ENCODE measurements at regions not wholly inside any gene's neighbourhood (a gene's known extent, or its start where the extent isn't known, plus 50 kb on each side); places are given as distances from the start of the nearest gene placed in this dataset.
"Not testable (repeated sequence)": the region's sequence is repeated elsewhere in the genome, so short reads cannot be mapped to it uniquely, and the experiment has no call there.

- Histone ChIP-seq H3K9me3 (ENCODE audit: control insufficient read depth, low read length) (no peaks in the 10 kb centered on the region), H3K4me1 (ENCODE audit: control insufficient read depth in 1 of 2, insufficient read depth in 2 of 2, low read length in 2 of 2) (no peaks in the 10 kb centered on the region), H3K36me3 (ENCODE audit: control insufficient read depth in 1 of 2, insufficient read depth in 2 of 2, low read length in 1 of 2) (no peaks in the 10 kb centered on the region), H3K27ac (ENCODE audit: low read depth in 1 of 2, low read length in 2 of 2) (no peak overlapping the region), H3K27me3 (ENCODE audit: control insufficient read depth in 1 of 2, insufficient read depth in 2 of 2, low read length in 1 of 2) (no peaks in the 10 kb centered on the region), H3K4me3 (ENCODE audit: low read length in 2 of 2) (no peak overlapping the region)
- no peak for ATAC-seq (ENCODE audit: low FRiP score)
- DNase-seq: no peak
- intact Hi-C loops (cut with DNase I): no loop called here
- WGBS, 2 donors: 95 to 96% methylated on average over 6 of the region's 6 CpGs
These were observed 154.5 kb downstream of the SEC23A start for GRCh38 chr14:38948576-38948975.

GRCh38 chr14:38948171-38948570 lies 154.9 kb downstream of the SEC23A start:
- Histone ChIP-seq H3K9me3 (ENCODE audit: control insufficient read depth, low read length) (no peaks in the 10 kb centered on the region), H3K4me3 (ENCODE audit: low read length in 2 of 2) (no peak overlapping the region), H3K4me1 (ENCODE audit: control insufficient read depth in 1 of 2, insufficient read depth in 2 of 2, low read length in 2 of 2) (no peaks in the 10 kb centered on the region), H3K27me3 (ENCODE audit: control insufficient read depth in 1 of 2, insufficient read depth in 2 of 2, low read length in 1 of 2) (no peaks in the 10 kb centered on the region), H3K36me3 (ENCODE audit: control insufficient read depth in 1 of 2, insufficient read depth in 2 of 2, low read length in 1 of 2) (no peaks in the 10 kb centered on the region), H3K27ac (ENCODE audit: low read depth in 1 of 2, low read length in 2 of 2) (no peak overlapping the region)
- 86 to 96% methylated on average over 1 of the region's 1 CpG for WGBS, 2 donors
- ATAC-seq (ENCODE audit: low FRiP score) (no peak), DNase-seq (no peak)
- intact Hi-C loops (cut with DNase I): no loop called here

GRCh38 chr14:38947343-38947742 lies 155.7 kb downstream of the SEC23A start:
- no peak overlapping the region for H3K27ac ChIP-seq (ENCODE audit: low read depth in 1 of 2, low read length in 2 of 2)
- H3K4me1 ChIP-seq (ENCODE audit: control insufficient read depth in 1 of 2, insufficient read depth in 2 of 2, low read length in 2 of 2): no peaks in the 10 kb centered on the region
- H3K9me3 ChIP-seq (ENCODE audit: control insufficient read depth, low read length): no peaks in the 10 kb centered on the region
- H3K27me3 ChIP-seq (ENCODE audit: control insufficient read depth in 1 of 2, insufficient read depth in 2 of 2, low read length in 1 of 2): no peaks in the 10 kb centered on the region
- no peak overlapping the region for H3K4me3 ChIP-seq (ENCODE audit: low read length in 2 of 2)
- WGBS, 2 donors: 79 to 88% methylated on average over 1 of the region's 1 CpG
- DNase-seq (no peak), ATAC-seq (ENCODE audit: low FRiP score) (no peak)
- intact Hi-C loops (cut with DNase I): no loop called here
- H3K36me3 ChIP-seq (ENCODE audit: control insufficient read depth in 1 of 2, insufficient read depth in 2 of 2, low read length in 1 of 2): no peaks in the 10 kb centered on the region

- DNase-seq: no peak
- WGBS, 2 donors: 46 to 51% methylated on average over 3 of the region's 3 CpGs
- intact Hi-C loops (cut with DNase I): no loop called here
- no peaks in the 10 kb centered on the region for H3K27me3 ChIP-seq (ENCODE audit: control insufficient read depth in 1 of 2, insufficient read depth in 2 of 2, low read length in 1 of 2)
- no peak overlapping the region for H3K4me3 ChIP-seq (ENCODE audit: low read length in 2 of 2)
- no peak overlapping the region for H3K27ac ChIP-seq (ENCODE audit: low read depth in 1 of 2, low read length in 2 of 2)
- H3K36me3 ChIP-seq (ENCODE audit: control insufficient read depth in 1 of 2, insufficient read depth in 2 of 2, low read length in 1 of 2): no peaks in the 10 kb centered on the region
- H3K9me3 ChIP-seq (ENCODE audit: control insufficient read depth, low read length): no peaks in the 10 kb centered on the region
- ATAC-seq (ENCODE audit: low FRiP score): no peak
- no peaks in the 10 kb centered on the region for H3K4me1 ChIP-seq (ENCODE audit: control insufficient read depth in 1 of 2, insufficient read depth in 2 of 2, low read length in 2 of 2)
These were observed 158.3 kb downstream of the SEC23A start for GRCh38 chr14:38944691-38945090.

- no peak for ATAC-seq (ENCODE audit: low FRiP score)
- H3K36me3 ChIP-seq (ENCODE audit: control insufficient read depth in 1 of 2, insufficient read depth in 2 of 2, low read length in 1 of 2): no peaks in the 10 kb centered on the region
- whole genome bisulfite sequencing, 2 donors: 81% methylated on average over 4 of the region's 4 CpGs
- DNase-seq: no peak
- no peaks in the 10 kb centered on the region for H3K4me1 ChIP-seq (ENCODE audit: control insufficient read depth in 1 of 2, insufficient read depth in 2 of 2, low read length in 2 of 2)
- H3K27ac ChIP-seq (ENCODE audit: low read depth in 1 of 2, low read length in 2 of 2): no peak overlapping the region
- no peaks in the 10 kb centered on the region for H3K27me3 ChIP-seq (ENCODE audit: control insufficient read depth in 1 of 2, insufficient read depth in 2 of 2, low read length in 1 of 2)
- H3K4me3 ChIP-seq (ENCODE audit: low read length in 2 of 2): no peak overlapping the region
- H3K9me3 ChIP-seq (ENCODE audit: control insufficient read depth, low read length): no peaks in the 10 kb centered on the region
- intact Hi-C loops (cut with DNase I): no loop called here
These were observed 161.5 kb downstream of the SEC23A start for GRCh38 chr14:38941488-38941887.

GRCh38 chr14:38932653-38933000 lies 170.4 kb downstream of the SEC23A start:
- H3K36me3 ChIP-seq (ENCODE audit: control insufficient read depth in 1 of 2, insufficient read depth in 2 of 2, low read length in 1 of 2); H3K9me3 ChIP-seq (ENCODE audit: control insufficient read depth, low read length); DNase-seq; H3K4me3 ChIP-seq (ENCODE audit: low read length in 2 of 2); intact Hi-C loops (cut with DNase I); ATAC-seq (ENCODE audit: low FRiP score); H3K27me3 ChIP-seq (ENCODE audit: control insufficient read depth in 1 of 2, insufficient read depth in 2 of 2, low read length in 1 of 2); H3K4me1 ChIP-seq (ENCODE audit: control insufficient read depth in 1 of 2, insufficient read depth in 2 of 2, low read length in 2 of 2); H3K27ac ChIP-seq (ENCODE audit: low read depth in 1 of 2, low read length in 2 of 2): not testable (repeated sequence)
- 82% methylated on average over 3 of the region's 3 CpGs for WGBS, 2 donors

GRCh38 chr14:38931969-38932652 lies 170.9 kb downstream of the SEC23A start:
- ATAC-seq (ENCODE audit: low FRiP score) (no peak), DNase-seq (no peak)
- no peaks in the 10 kb centered on the region for H3K27me3 ChIP-seq (ENCODE audit: control insufficient read depth in 1 of 2, insufficient read depth in 2 of 2, low read length in 1 of 2)
- peaks cover 2% of the 10 kb centered on the region for H3K9me3 ChIP-seq (ENCODE audit: control insufficient read depth, low read length)
- H3K4me3 ChIP-seq (ENCODE audit: low read length in 2 of 2): no peak overlapping the region
- H3K4me1 ChIP-seq (ENCODE audit: control insufficient read depth in 1 of 2, insufficient read depth in 2 of 2, low read length in 2 of 2): peaks cover 0 to 2% of the 10 kb centered on the region in 2 donors
- H3K27ac ChIP-seq (ENCODE audit: low read depth in 1 of 2, low read length in 2 of 2): no peak overlapping the region
- no peaks in the 10 kb centered on the region for H3K36me3 ChIP-seq (ENCODE audit: control insufficient read depth in 1 of 2, insufficient read depth in 2 of 2, low read length in 1 of 2)
- WGBS, 2 donors: 91 to 95% methylated on average over 11 of the region's 11 CpGs
- intact Hi-C loops (cut with DNase I): no loop called here

GRCh38 chr14:38930898-38931297 lies 172.1 kb downstream of the SEC23A start:
- no peak for ATAC-seq (ENCODE audit: low FRiP score)
- H3K4me3 ChIP-seq (ENCODE audit: low read length in 2 of 2): no peak overlapping the region
- H3K9me3 ChIP-seq (ENCODE audit: control insufficient read depth, low read length): peaks cover 2% of the 10 kb centered on the region
- WGBS, 2 donors: 38 to 51% methylated on average over 1 of the region's 1 CpG
- H3K27ac ChIP-seq (ENCODE audit: low read depth in 1 of 2, low read length in 2 of 2): no peak overlapping the region
- DNase-seq: no peak
- H3K4me1 ChIP-seq (ENCODE audit: control insufficient read depth in 1 of 2, insufficient read depth in 2 of 2, low read length in 2 of 2): peaks cover 0 to 2% of the 10 kb centered on the region in 2 donors
- no peaks in the 10 kb centered on the region for H3K36me3 ChIP-seq (ENCODE audit: control insufficient read depth in 1 of 2, insufficient read depth in 2 of 2, low read length in 1 of 2)
- intact Hi-C loops (cut with DNase I): no loop called here
- no peaks in the 10 kb centered on the region for H3K27me3 ChIP-seq (ENCODE audit: control insufficient read depth in 1 of 2, insufficient read depth in 2 of 2, low read length in 1 of 2)

GRCh38 chr14:38930022-38930421 lies 173.0 kb downstream of the SEC23A start:
- Histone ChIP-seq H3K4me1 (ENCODE audit: control insufficient read depth in 1 of 2, insufficient read depth in 2 of 2, low read length in 2 of 2) (peaks cover 0 to 2% of the 10 kb centered on the region in 2 donors), H3K36me3 (ENCODE audit: control insufficient read depth in 1 of 2, insufficient read depth in 2 of 2, low read length in 1 of 2) (no peaks in the 10 kb centered on the region), H3K9me3 (ENCODE audit: control insufficient read depth, low read length) (peaks cover 2% of the 10 kb centered on the region), H3K27me3 (ENCODE audit: control insufficient read depth in 1 of 2, insufficient read depth in 2 of 2, low read length in 1 of 2) (no peaks in the 10 kb centered on the region), H3K27ac (ENCODE audit: low read depth in 1 of 2, low read length in 2 of 2) (no peak overlapping the region), H3K4me3 (ENCODE audit: low read length in 2 of 2) (no peak overlapping the region)
- ATAC-seq (ENCODE audit: low FRiP score): no peak
- intact Hi-C loops (cut with DNase I): no loop called here
- 60 to 71% methylated on average over 3 of the region's 3 CpGs for WGBS, 2 donors
- DNase-seq: no peak

All from aorta (tissue), 5 donors.